ENCODE measurements at regions not wholly inside any gene's neighbourhood (a gene's known extent, or its start where the extent isn't known, plus 50 kb on each side); places are given as distances from the start of the nearest gene placed in this dataset.
"Not testable (repeated sequence)": the region's sequence is repeated elsewhere in the genome, so short reads cannot be mapped to it uniquely, and the experiment has no call there.

DNA sequence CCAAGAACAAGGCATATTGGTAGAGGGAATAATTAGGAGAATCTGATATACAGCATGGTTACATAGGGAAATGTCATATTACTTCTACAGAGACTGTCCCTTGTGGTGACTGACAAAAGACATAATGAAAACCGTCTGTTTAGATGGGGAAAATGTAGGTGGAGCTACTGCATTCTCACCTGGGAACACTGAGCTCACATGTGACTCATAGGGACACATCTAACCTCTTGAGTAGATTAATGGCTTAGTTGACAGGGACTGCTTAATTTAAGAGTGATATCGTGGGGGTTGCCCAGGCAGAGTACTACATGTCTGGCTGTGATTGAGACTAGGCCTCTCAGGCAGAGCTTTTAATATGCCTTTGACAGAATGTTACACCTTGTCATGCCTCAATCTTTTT lies 235.3 kb upstream of the ZFP64 start:
- TF ChIP-seq, protein P1, sequence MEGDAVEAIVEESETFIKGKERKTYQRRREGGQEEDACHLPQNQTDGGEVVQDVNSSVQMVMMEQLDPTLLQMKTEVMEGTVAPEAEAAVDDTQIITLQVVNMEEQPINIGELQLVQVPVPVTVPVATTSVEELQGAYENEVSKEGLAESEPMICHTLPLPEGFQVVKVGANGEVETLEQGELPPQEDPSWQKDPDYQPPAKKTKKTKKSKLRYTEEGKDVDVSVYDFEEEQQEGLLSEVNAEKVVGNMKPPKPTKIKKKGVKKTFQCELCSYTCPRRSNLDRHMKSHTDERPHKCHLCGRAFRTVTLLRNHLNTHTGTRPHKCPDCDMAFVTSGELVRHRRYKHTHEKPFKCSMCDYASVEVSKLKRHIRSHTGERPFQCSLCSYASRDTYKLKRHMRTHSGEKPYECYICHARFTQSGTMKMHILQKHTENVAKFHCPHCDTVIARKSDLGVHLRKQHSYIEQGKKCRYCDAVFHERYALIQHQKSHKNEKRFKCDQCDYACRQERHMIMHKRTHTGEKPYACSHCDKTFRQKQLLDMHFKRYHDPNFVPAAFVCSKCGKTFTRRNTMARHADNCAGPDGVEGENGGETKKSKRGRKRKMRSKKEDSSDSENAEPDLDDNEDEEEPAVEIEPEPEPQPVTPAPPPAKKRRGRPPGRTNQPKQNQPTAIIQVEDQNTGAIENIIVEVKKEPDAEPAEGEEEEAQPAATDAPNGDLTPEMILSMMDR (IDR thresholded peaks at IDR 0.05), result no peak
- no peaks in the 10 kb centered on the region for H3K27me3 ChIP-seq (ENCODE audit: low read depth)
- no peaks in the 10 kb centered on the region for H3K36me3 ChIP-seq
- no peak overlapping the region for H3K4me3 ChIP-seq
- H3K27ac ChIP-seq, result no peak overlapping the region
- intact Hi-C loops (cut with DNase I), result no loop called here
- no peaks in the 10 kb centered on the region for H3K9me3 ChIP-seq
- no peak for DNase-seq
- no peaks in the 10 kb centered on the region for H3K4me1 ChIP-seq
- ATAC-seq, result no peak

DNA sequence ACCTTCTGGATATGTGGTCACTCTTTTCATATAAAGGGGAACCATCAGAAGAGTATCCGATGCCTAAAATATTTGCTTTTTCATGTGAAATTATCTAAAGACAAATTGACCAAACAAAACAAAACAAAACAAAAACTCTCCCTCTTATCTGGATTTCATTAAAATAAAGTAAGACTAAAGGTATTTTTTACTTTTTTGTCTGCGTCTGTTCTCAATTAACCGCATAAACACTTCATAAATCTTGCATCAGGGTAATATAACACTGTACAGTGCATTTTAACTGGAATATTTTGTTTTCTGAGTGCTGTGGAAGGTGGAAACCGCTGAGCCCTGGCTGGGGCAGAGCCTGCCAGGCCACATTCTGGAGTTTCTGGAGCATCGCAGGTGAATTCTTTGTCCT lies 234.1 kb upstream of the ZFP64 start:
- TF ChIP-seq, protein P1 (IDR thresholded peaks at IDR 0.05), result no peak
- ATAC-seq, result no peak

DNA sequence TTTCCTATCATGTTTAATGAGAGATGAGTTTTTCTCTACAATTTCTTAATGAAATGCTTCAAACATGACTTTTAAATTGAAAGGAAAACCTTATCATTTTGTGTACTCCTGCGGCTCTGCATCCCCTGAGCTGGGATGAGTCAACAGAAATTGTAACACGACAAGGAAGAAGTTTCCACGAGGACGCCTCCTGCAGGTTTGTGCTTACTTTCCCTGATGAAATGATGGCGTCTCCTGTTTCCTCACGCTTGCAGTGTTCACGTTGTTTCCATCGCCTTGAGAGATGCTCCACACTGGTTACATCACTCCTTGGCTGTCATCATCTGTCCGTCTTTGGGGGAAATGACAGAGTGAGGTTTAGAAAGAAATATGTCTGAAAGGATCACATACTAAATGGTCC lies 233.7 kb upstream of the ZFP64 start:
- TF ChIP-seq, protein P1 (IDR thresholded peaks at IDR 0.05), result no peak
- H3K27me3 ChIP-seq (ENCODE audit: low read depth), result no peaks in the 10 kb centered on the region
- no peaks in the 10 kb centered on the region for H3K9me3 ChIP-seq
- intact Hi-C loops (cut with DNase I), result no loop called here
- no peaks in the 10 kb centered on the region for H3K4me1 ChIP-seq
- no peaks in the 10 kb centered on the region for H3K36me3 ChIP-seq
- no peak for ATAC-seq
- H3K4me3 ChIP-seq, result no peak overlapping the region
- no peak for DNase-seq
- H3K27ac ChIP-seq, result no peak overlapping the region

More for the DNA sequence above, 234.1 kb upstream of the ZFP64 start:
- Histone ChIP-seq H3K4me3 (no peak overlapping the region), H3K4me1 (no peaks in the 10 kb centered on the region), H3K36me3 (no peaks in the 10 kb centered on the region), H3K27me3 (ENCODE audit: low read depth) (no peaks in the 10 kb centered on the region), H3K9me3 (no peaks in the 10 kb centered on the region), H3K27ac (no peak overlapping the region)
- intact Hi-C loops (cut with DNase I), result no loop called here
- no peak for DNase-seq

DNA sequence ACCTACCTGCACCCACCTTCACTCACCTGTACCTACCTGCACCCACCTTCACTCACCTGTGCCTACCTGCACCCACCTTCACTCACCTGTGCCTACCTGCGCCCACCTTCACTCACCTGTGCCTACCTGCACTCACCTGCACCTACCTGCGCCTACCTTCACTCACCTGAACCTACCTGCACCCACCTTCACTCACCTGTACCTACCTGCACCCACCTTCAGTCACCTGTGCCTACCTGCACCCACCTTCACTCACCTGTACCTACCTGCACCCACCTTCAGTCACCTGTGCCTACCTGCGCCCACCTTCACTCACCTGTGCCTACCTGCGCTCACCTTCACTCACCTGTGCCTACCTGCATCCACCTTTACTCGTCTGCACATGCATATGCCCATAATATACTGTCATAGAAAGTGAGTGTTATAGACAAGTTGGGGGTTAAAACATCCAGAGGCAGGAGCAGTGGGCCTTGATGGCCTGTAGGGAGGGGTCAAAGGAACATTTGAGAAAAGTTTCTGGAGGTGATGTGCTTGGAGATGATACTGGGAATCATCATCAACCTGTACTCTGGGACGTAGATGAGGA lies 232.9 kb upstream of the ZFP64 start:
- DNase-seq; H3K36me3 ChIP-seq; H3K27me3 ChIP-seq (ENCODE audit: low read depth); H3K27ac ChIP-seq; H3K4me3 ChIP-seq; ATAC-seq; intact Hi-C loops (cut with DNase I); H3K4me1 ChIP-seq; H3K9me3 ChIP-seq: not testable (repeated sequence)

DNA sequence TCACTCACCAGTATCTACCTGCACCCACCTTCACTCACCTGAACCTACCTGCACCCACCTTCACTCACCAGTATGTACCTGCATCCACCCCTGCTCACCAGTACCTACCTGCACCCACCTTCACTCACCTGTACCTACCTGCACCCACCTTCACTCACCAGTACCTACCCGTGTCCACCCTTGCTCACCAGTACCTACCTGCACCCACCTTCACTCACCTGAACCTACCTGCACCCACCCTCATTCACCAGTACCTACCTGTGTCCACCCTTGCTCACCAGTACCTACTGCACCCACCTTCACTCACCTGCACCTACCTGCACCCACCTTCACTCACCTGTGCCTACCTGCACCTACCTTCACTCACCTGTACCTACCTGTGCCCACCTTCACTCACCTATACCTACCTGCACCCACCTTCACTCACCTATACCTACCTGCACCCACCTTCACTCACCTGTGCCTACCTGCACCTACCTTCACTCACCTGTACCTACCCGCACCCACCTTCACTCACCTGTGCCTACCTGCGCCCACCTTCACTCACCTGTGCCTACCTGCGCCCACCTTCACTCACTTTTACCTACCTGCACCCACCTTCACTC lies 232.1 kb upstream of the ZFP64 start:
- H3K4me1 ChIP-seq; H3K9me3 ChIP-seq; H3K27me3 ChIP-seq (ENCODE audit: low read depth); intact Hi-C loops (cut with DNase I); H3K4me3 ChIP-seq; H3K27ac ChIP-seq; ATAC-seq; H3K36me3 ChIP-seq; DNase-seq: not testable (repeated sequence)

DNA sequence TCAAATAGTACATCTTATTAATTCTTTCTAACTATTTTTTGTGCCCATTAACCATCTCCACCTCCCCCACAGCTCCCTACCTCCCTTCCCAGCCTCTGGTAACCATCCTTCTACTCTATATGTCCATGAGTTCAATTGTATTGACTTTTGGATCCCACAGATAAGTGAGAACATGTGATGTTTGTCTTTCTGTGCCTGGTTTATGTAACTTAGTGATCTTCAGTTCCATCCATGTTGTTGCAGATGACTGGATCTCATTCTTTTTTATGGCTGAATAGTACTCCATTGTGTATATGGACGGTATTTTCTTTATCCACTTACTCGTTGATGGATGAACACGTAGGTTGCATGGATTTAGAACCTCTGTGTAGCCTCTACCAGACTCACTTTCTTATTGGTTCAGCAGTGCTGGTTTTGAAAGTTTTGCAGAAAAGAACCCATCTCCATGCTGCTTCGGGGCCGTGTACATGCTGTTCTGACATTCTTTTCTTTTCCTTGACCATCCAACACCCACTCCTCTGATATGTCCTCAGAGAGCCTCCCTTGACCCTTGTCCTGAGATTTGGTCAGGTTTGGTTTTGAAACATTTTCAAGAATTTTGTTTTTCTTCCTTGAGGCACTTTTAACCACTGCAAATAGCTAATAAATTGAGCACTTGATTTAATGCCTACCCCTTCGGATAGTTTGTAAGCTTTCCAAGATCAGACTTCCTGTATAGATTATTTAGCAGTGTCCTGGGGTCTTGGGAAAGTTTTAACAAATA lies 231.2 kb upstream of the ZFP64 start:
- no peaks in the 10 kb centered on the region for H3K27me3 ChIP-seq (ENCODE audit: low read depth)
- TF ChIP-seq, protein P1 (IDR thresholded peaks at IDR 0.05), result no peak
- no peaks in the 10 kb centered on the region for H3K4me1 ChIP-seq
- ATAC-seq, result peak in 1 of 2 donors; percentile 30
- H3K36me3 ChIP-seq, result no peaks in the 10 kb centered on the region
- intact Hi-C loops (cut with DNase I), result no loop called here
- no peak overlapping the region for H3K27ac ChIP-seq
- H3K9me3 ChIP-seq, result no peaks in the 10 kb centered on the region
- DNase-seq, result no peak
- no peak overlapping the region for H3K4me3 ChIP-seq

Data from lower lobe of right lung (tissue), 2 donors.